Right lobe of liver (tissue), 6 donors: ENCODE measurements at regions not wholly inside any gene's neighbourhood (a gene's known extent, or its start where the extent isn't known, plus 50 kb on each side); places are given as distances from the start of the nearest gene placed in this dataset.
A peak's percentile ranks its signal among the peaks of the same experiment; 100 is the strongest.

ENCODE experiments used
- ATAC-seq, 4 donors: fragments of 200-7000 bp; cut with Tn5 transposase; one replicate each; pipeline ENCODE4 v1.9.1; 2020; ENCODE audit warnings: mild to moderate bottlenecking in 4 of 4, moderate library complexity in 4 of 4
- DNase-seq, 3 donors: peaks; one replicate each; pipeline ENCODE4 v3.0.0-alpha.2; 2020
- H3K27ac ChIP-seq, 3 donors: fragments of 200-600 bp; one replicate each; pipeline ENCODE4 v1.8.0; 2022
- H3K27me3 ChIP-seq, 2 donors: fragments of 200-600 bp; one replicate each; pipeline ENCODE4 v1.8.0; 2022
- H3K36me3 ChIP-seq, 4 donors: fragments of 200-600 bp; sonication (generic) in 1 of 4; one replicate each; pipeline versions ENCODE4 v1.5.1 to v1.8.0; 2017 to 2022; ENCODE audit warnings: control low read depth in 1 of 4
- H3K4me1 ChIP-seq, 4 donors: fragments of 200-600 bp; sonication (generic) in 1 of 4; one replicate each; pipeline versions ENCODE4 v1.5.1 to v1.8.0; 2017 to 2022; ENCODE audit warnings: control low read depth in 1 of 4
- H3K4me3 ChIP-seq, 3 donors: fragments of 200-600 bp; one replicate each; pipeline ENCODE4 v1.8.0; 2022
- H3K9me3 ChIP-seq, 4 donors: fragments of 200-600 bp; sonication (generic) in 1 of 4; one replicate each; pipeline versions ENCODE4 v1.5.1 to v1.8.0; 2017 to 2022; ENCODE audit warnings: control low read depth in 1 of 4
- POLR2A ChIP-seq: fragments of 450-650 bp; IDR thresholded peaks from one replicate; pipeline ENCODE4 v1.6.1; 2017; ENCODE audit warnings: antibody characterized with exemption, mild to moderate bottlenecking
- WGBS: methylation state at CpG from one replicate; pipeline ENCODE4 v1.1.6; 2018; ENCODE audit warnings: low coverage, low lambda C conversion rate; ENCODE audit not compliant: insufficient coverage; ENCODE audit errors: missing lambda C conversion rate; 5-methylcytosine and 5-hydroxymethylcytosine counted together
- intact Hi-C, 2 donors: fragments of 100-400 bp; cut with DNase I; formaldehyde crosslinking; loops; one replicate each; pipeline versions ENCODE4 v1.11.2 to v1.14.1; 2022
- TF ChIP-seq, protein P1 (sequence below), 4 donors: fragments of 200-600 bp in 3 of 4; fragments of 450-650 bp in 1 of 4; IDR thresholded peaks; one replicate each; pipeline versions ENCODE4 v1.5.1 to v1.8.0; 2016 to 2022; ENCODE audit warnings: antibody characterized with exemption in 4 of 4, mild to moderate bottlenecking in 2 of 4
- donor health status: DM: no; HTN: yes; CAD: no.
- donor health status: DM: no; HTN: no; CAD: no.
- donor health status: DM: no; HTN: no; CAD: no.
- donor health status: DM: no; HTN: yes; CAD: no.
- donor health status: DM: no; HTN: yes; CAD: no.

DNA sequence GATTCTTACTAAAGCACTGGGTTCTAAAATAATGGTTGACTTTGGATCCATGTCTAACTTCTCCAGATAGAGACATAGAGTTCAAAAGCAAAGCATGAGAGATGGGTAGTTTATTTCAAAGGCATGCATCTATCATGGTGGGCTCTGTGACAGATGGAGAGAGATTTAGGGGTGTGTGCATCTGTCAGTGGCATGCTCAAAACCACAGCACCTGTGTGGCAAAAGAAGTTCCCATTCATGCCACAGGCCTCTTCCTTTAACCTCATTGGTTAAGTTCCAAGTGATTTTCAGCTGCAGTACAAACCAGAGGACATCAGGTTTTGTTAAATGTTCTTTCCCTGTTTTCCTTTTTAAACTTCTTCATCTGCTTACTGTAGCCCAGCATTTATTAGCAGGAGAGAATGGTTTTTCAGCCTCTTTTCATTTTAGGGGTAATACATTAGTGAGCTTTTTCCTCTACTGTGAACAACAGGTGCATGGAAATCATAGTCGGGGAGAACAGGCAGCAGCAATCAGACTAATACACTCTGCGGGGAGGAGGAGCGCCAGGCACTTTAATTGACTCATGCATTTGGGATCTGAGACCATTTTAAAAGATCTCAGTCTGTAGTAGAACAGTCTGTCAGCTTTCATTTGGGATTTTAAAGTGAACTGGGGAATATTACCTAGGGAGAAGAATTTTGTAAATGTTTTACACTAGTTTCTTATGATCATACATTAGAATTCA lies 52.4 kb upstream of the UPP2 start:
- H3K9me3 ChIP-seq = no peaks in the 10 kb centered on the region
- H3K4me1 ChIP-seq = no peaks in the 10 kb centered on the region
- H3K4me3 ChIP-seq = no peak overlapping the region
- no peak for DNase-seq
- 75% methylated on average over 1 of the region's 3 CpGs for WGBS
- intact Hi-C loops = no loop called here
- no peaks in the 10 kb centered on the region for H3K27me3 ChIP-seq
- ATAC-seq = no peak
- H3K27ac ChIP-seq = no peak overlapping the region
- TF ChIP-seq POLR2A = no peak
- TF ChIP-seq, protein P1, sequence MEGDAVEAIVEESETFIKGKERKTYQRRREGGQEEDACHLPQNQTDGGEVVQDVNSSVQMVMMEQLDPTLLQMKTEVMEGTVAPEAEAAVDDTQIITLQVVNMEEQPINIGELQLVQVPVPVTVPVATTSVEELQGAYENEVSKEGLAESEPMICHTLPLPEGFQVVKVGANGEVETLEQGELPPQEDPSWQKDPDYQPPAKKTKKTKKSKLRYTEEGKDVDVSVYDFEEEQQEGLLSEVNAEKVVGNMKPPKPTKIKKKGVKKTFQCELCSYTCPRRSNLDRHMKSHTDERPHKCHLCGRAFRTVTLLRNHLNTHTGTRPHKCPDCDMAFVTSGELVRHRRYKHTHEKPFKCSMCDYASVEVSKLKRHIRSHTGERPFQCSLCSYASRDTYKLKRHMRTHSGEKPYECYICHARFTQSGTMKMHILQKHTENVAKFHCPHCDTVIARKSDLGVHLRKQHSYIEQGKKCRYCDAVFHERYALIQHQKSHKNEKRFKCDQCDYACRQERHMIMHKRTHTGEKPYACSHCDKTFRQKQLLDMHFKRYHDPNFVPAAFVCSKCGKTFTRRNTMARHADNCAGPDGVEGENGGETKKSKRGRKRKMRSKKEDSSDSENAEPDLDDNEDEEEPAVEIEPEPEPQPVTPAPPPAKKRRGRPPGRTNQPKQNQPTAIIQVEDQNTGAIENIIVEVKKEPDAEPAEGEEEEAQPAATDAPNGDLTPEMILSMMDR (IDR thresholded peaks at IDR 0.05) = no peak
- no peaks in the 10 kb centered on the region for H3K36me3 ChIP-seq

DNA sequence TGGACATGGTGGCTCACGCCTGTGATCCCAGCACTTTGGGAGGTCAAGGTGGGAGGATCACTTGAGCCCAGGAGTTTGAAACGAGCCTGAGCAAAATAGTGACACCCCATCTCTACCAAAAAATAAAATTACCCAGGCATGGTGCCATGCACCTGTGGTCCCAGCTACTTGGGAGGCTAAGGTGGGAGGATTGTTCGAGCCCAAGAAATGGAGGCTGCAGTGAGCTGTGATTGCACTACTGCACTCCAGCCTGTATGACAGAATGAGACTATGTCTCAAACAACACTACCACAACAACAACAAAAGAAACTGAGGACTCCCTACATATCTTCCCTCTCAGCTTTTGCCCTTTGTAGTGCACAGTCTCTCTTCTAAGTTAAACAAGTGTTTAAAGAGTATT lies 53.3 kb upstream of the UPP2 start:
- Histone ChIP-seq H3K9me3 (no peaks in the 10 kb centered on the region), H3K36me3 (no peaks in the 10 kb centered on the region), H3K4me1 (peaks cover 0 to 4% (median 2%) of the 10 kb centered on the region in 4 donors), H3K27me3 (no peaks in the 10 kb centered on the region), H3K4me3 (no peak overlapping the region), H3K27ac (no peak overlapping the region)
- ATAC-seq (no peak), DNase-seq (no peak)
- no peak for TF ChIP-seq POLR2A
- TF ChIP-seq, protein P1 (IDR thresholded peaks at IDR 0.05) = no peak
- 100% methylated on average over 2 of the region's 3 CpGs for WGBS
- intact Hi-C loops = no loop called here

DNA sequence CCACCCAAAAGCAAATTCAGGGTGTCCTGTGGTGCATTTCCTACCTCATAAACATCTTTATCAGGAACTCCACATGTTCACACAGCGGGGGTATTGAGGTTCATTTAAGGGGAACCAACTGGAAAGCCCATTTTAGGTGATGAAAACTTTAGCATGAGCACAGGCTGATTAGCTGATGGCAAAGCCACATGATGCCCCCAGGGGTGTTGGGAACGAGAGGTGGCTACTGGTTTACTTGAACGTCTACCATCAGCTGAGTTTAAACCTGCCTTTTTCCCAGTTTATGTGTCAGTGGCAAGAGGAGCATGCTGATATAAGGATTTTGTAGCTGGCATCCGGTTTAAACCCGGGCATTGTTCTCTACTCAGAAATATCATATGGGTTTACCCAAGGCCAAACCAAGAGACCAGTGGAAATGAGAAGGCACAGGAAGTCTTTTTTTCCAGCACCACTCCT lies 54.5 kb upstream of the UPP2 start:
- Histone ChIP-seq H3K4me3 (no peak overlapping the region), H3K4me1 (peaks cover 0 to 12% (median 7%) of the 10 kb centered on the region in 4 donors), H3K27ac (no peak overlapping the region), H3K36me3 (no peaks in the 10 kb centered on the region), H3K27me3 (no peaks in the 10 kb centered on the region), H3K9me3 (no peaks in the 10 kb centered on the region)
- DNase-seq (no peak), ATAC-seq (peak in 3 of 4 donors; percentile 6 to 17 (median 13))
- no peak for TF ChIP-seq POLR2A
- TF ChIP-seq, protein P1 (IDR thresholded peaks at IDR 0.05) = no peak
- intact Hi-C loops = no loop called here
- WGBS = 61% methylated on average over 5 of the region's 5 CpGs

DNA sequence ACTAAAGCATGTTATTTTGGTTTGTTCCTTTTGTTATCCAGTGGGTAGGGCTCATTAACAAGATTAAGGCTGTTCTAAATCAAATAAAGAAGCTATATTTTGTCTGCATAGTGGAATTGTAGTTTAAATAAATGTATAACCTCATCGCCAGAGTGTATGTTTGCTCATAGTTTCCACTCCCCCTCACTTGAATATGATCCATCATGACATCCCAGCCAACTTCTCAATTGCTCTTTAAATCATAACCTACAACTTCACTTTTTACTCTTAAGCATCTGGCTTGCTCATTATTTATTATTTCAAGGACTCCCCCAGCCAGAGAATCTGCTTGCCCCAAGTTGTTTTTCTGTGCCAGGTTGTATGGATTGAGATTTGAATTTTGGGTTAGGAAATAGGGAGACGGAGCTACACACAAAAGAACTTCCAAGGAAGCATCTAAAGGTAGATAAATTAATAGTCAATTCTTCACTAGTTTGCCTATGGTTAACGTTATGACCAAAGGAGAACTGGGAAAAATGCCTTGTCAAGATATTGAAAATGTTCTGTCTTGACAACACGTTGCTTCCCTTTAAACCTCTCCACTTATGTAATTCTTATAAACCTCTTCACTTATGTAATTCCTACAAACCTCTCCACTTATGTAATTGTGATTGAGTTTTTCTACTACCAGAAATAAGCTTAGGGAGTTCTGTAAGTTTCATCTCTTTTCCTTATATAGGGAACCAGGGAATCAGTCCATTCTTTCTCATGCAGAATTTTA lies 55.4 kb upstream of the UPP2 start:
- WGBS = 62% methylated on average over 4 of the region's 4 CpGs
- TF ChIP-seq POLR2A = no peak
- TF ChIP-seq, protein P1 (IDR thresholded peaks at IDR 0.05) = no peak
- Histone ChIP-seq H3K4me1 (peaks cover 0 to 14% (median 7%) of the 10 kb centered on the region in 4 donors), H3K36me3 (no peaks in the 10 kb centered on the region), H3K4me3 (no peak overlapping the region), H3K9me3 (no peaks in the 10 kb centered on the region), H3K27me3 (no peaks in the 10 kb centered on the region), H3K27ac (no peak overlapping the region)
- intact Hi-C loops = no loop called here
- ATAC-seq (no peak), DNase-seq (no peak)
